ENCODE measurements at regions not wholly inside any gene's neighbourhood (a gene's known extent, or its start where the extent isn't known, plus 50 kb on each side); places are given as distances from the start of the nearest gene placed in this dataset.

GRCh38 chr4:89518259-89518658, 210.7 kb upstream of the GPRIN3 start:
- intact Hi-C loops (cut with micrococcal nuclease) = no loop called here
- no peak for FAIRE-seq

DNA sequence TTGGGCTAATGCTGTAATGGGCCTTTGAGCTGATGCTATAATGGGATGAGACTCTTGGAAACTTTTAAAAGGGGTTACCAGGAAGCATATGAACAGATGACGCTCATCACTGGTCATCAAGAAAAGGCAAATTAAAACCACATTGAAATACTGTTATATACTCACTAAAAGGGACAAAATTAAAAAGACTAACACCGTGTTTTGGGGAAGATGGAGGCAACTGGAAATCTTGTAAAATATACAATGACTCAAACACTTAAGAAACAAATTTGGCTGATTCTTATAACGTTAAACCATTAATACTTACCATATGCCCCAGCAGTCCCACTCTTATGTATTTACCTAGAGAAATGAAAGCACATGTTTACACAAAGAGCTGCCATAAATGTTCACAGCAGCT, 207.2 kb upstream of the GPRIN3 start:
- no peaks in the 10 kb centered on the region for H3K9me1 ChIP-seq (replicated peaks; ENCODE audit: control insufficient read depth, extremely low read depth, insufficient read depth, low read length)
- H3K9ac ChIP-seq (replicated peaks; ENCODE audit: extremely low read depth, insufficient read depth, low read length) = no peak overlapping the region
- no peaks in the 10 kb centered on the region for H3K36me3 ChIP-seq (ENCODE audit: control insufficient read depth in 2 of 2, extremely low read depth in 1 of 2, insufficient read depth in 2 of 2, low read length in 2 of 2)
- H3K9me3 ChIP-seq (replicated peaks; ENCODE audit: control insufficient read depth, insufficient read depth, low read length) = no peaks in the 10 kb centered on the region
- POLR2A ChIA-PET = interaction anchor here (0.9 kb wide), 1 partner anchor 25 kb away, joined by 3 read pairs; no protein-coding TSS in a partner anchor
- no peak overlapping the region for H3K4me3 ChIP-seq (replicated peaks in 1 of 3; ENCODE audit: insufficient read depth in 1 of 3, low read depth in 1 of 3, low read length in 3 of 3)
- dilution Hi-C loops (cut with MboI; ENCODE audit: extremely low pct_ligation_motif_present, low sequenced_read_pairs) = no loop called here
- no peaks in the 10 kb centered on the region for H3K79me2 ChIP-seq (ENCODE audit: control insufficient read depth, insufficient read depth, low read length)
- BruUV-seq (replicated peaks) = no TSS peak
- CTCF ChIA-PET = no interaction called here
- no peak overlapping the region for H3K27ac ChIP-seq (ENCODE audit: insufficient read depth, low read depth, low read length)
- H3K27me3 ChIP-seq (ENCODE audit: control insufficient read depth in 2 of 2, insufficient read depth in 2 of 2, low read length in 2 of 2) = no peaks in the 10 kb centered on the region
- no peak for TF ChIP-seq FOS (IDR thresholded peaks at IDR 0.05; ENCODE audit: borderline replicate concordance, insufficient read depth, low read length)
- no peak for TF ChIP-seq POLR2A (IDR thresholded peaks at IDR 0.05; ENCODE audit: low read depth, low read length)
- no peak for TF ChIP-seq GATA2 (IDR thresholded peaks at IDR 0.05; ENCODE audit: insufficient read depth, insufficient read length, low read depth, low read length)
- TF ChIP-seq MYC (IDR thresholded peaks at IDR 0.05; ENCODE audit: low read depth, low read length) = no peak
- TF ChIP-seq EZH2 (IDR thresholded peaks at IDR 0.05; ENCODE audit: borderline replicate concordance, low read depth, low read length, severe bottlenecking) = no peak
- TF ChIP-seq, protein P1, sequence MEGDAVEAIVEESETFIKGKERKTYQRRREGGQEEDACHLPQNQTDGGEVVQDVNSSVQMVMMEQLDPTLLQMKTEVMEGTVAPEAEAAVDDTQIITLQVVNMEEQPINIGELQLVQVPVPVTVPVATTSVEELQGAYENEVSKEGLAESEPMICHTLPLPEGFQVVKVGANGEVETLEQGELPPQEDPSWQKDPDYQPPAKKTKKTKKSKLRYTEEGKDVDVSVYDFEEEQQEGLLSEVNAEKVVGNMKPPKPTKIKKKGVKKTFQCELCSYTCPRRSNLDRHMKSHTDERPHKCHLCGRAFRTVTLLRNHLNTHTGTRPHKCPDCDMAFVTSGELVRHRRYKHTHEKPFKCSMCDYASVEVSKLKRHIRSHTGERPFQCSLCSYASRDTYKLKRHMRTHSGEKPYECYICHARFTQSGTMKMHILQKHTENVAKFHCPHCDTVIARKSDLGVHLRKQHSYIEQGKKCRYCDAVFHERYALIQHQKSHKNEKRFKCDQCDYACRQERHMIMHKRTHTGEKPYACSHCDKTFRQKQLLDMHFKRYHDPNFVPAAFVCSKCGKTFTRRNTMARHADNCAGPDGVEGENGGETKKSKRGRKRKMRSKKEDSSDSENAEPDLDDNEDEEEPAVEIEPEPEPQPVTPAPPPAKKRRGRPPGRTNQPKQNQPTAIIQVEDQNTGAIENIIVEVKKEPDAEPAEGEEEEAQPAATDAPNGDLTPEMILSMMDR (IDR thresholded peaks at IDR 0.05; ENCODE audit: extremely low read depth in 1 of 2, insufficient read depth in 1 of 2, low read depth in 1 of 2, low read length in 2 of 2) = no peak
- no peak for TF ChIP-seq POLR2AphosphoS5 (IDR thresholded peaks at IDR 0.05; ENCODE audit: insufficient read depth, low read depth, low read length)
- TF ChIP-seq, protein P2, sequence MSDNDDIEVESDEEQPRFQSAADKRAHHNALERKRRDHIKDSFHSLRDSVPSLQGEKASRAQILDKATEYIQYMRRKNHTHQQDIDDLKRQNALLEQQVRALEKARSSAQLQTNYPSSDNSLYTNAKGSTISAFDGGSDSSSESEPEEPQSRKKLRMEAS (IDR thresholded peaks at IDR 0.05; ENCODE audit: insufficient read depth, insufficient read length) = no peak
- TF ChIP-seq JUN (IDR thresholded peaks at IDR 0.05; ENCODE audit: borderline replicate concordance, insufficient read depth, insufficient read length, low read depth) = no peak
- H2AFZ ChIP-seq (ENCODE audit: low read depth, low read length) = no peak overlapping the region
- H3K4me1 ChIP-seq (ENCODE audit: control insufficient read depth, extremely low read depth, insufficient read depth, low read length) = no peaks in the 10 kb centered on the region
- intact Hi-C loops (cut with micrococcal nuclease) = no loop called here
- FAIRE-seq (no peak), DNase-seq (ENCODE audit: low read depth, low spot score) (no peak)
- H4K20me1 ChIP-seq (replicated peaks; ENCODE audit: control insufficient read depth, extremely low read depth, insufficient read depth, low read length) = no peaks in the 10 kb centered on the region
- no peak overlapping the region for H3K4me2 ChIP-seq (ENCODE audit: insufficient read depth, low read length)

More at GRCh38 chr4:89518259-89518658, 210.7 kb upstream of the GPRIN3 start:
- Histone ChIP-seq H3K9ac (replicated peaks; ENCODE audit: extremely low read depth, insufficient read depth, low read length) (no peak overlapping the region), H3K79me2 (ENCODE audit: control insufficient read depth, insufficient read depth, low read length) (no peaks in the 10 kb centered on the region), H3K27me3 (ENCODE audit: control insufficient read depth in 2 of 2, insufficient read depth in 2 of 2, low read length in 2 of 2) (no peaks in the 10 kb centered on the region), H3K4me1 (ENCODE audit: control insufficient read depth, extremely low read depth, insufficient read depth, low read length) (no peaks in the 10 kb centered on the region), H2AFZ (ENCODE audit: low read depth, low read length) (no peak overlapping the region), H3K4me3 (replicated peaks in 1 of 3; ENCODE audit: insufficient read depth in 1 of 3, low read depth in 1 of 3, low read length in 3 of 3) (no peak overlapping the region), H3K9me1 (replicated peaks; ENCODE audit: control insufficient read depth, extremely low read depth, insufficient read depth, low read length) (no peaks in the 10 kb centered on the region), H3K36me3 (ENCODE audit: control insufficient read depth in 2 of 2, extremely low read depth in 1 of 2, insufficient read depth in 2 of 2, low read length in 2 of 2) (no peaks in the 10 kb centered on the region), H3K27ac (ENCODE audit: insufficient read depth, low read depth, low read length) (no peak overlapping the region), H4K20me1 (replicated peaks; ENCODE audit: control insufficient read depth, extremely low read depth, insufficient read depth, low read length) (no peaks in the 10 kb centered on the region), H3K9me3 (replicated peaks; ENCODE audit: control insufficient read depth, insufficient read depth, low read length) (no peaks in the 10 kb centered on the region), H3K4me2 (ENCODE audit: insufficient read depth, low read length) (no peak overlapping the region)
- dilution Hi-C loops (cut with MboI; ENCODE audit: extremely low pct_ligation_motif_present, low sequenced_read_pairs) = no loop called here
- BruUV-seq (replicated peaks) = no TSS peak
- no peak for DNase-seq (ENCODE audit: low read depth, low spot score)
- TF ChIP-seq FOS (IDR thresholded peaks at IDR 0.05; ENCODE audit: borderline replicate concordance, insufficient read depth, low read length) = no peak
- TF ChIP-seq POLR2A (IDR thresholded peaks at IDR 0.05; ENCODE audit: low read depth, low read length) = no peak
- TF ChIP-seq GATA2 (IDR thresholded peaks at IDR 0.05; ENCODE audit: insufficient read depth, insufficient read length, low read depth, low read length) = no peak
- no peak for TF ChIP-seq MYC (IDR thresholded peaks at IDR 0.05; ENCODE audit: low read depth, low read length)
- no peak for TF ChIP-seq POLR2AphosphoS5 (IDR thresholded peaks at IDR 0.05; ENCODE audit: insufficient read depth, low read depth, low read length)
- ChIA-PET POLR2A (no interaction called here), CTCF (interaction anchor here (1.0 to 1.6 kb wide), 2 partner anchors 11 to 16 kb away, joined by 3 read pairs; no protein-coding TSS in a partner anchor)
